ENCODE measurements at regions not wholly inside any gene's neighbourhood (a gene's known extent, or its start where the extent isn't known, plus 50 kb on each side); places are given as distances from the start of the nearest gene placed in this dataset.
"Not testable (repeated sequence)": the region's sequence is repeated elsewhere in the genome, so short reads cannot be mapped to it uniquely, and the experiment has no call there.

GRCh38 chr11:34745195-34745594 lies 124.3 kb downstream of the EHF start:
- ATAC-seq (replicated peaks; ENCODE audit: extremely low read depth, poor library complexity, severe bottlenecking) (no peak), DNase-seq (ENCODE audit: low spot score in 2 of 2) (no peak)
- Mint-ChIP-seq H3K9me3 (no peaks in the 10 kb centered on the region), H3K4me3 (no peak overlapping the region), H3K27ac (ENCODE audit: low read depth) (no peak overlapping the region), H3K4me1 (no peaks in the 10 kb centered on the region), H3K36me3 (ENCODE audit: insufficient read depth) (no peaks in the 10 kb centered on the region), H3K27me3 (peaks cover 59% of the 10 kb centered on the region)

- Mint-ChIP-seq H3K4me3 (no peak overlapping the region), H3K4me1 (no peaks in the 10 kb centered on the region), H3K9me3 (no peaks in the 10 kb centered on the region), H3K27me3 (peaks cover 59% of the 10 kb centered on the region), H3K36me3 (ENCODE audit: insufficient read depth) (no peaks in the 10 kb centered on the region), H3K27ac (ENCODE audit: low read depth) (no peak overlapping the region)
- DNase-seq (ENCODE audit: low spot score in 2 of 2) (no peak), ATAC-seq (replicated peaks; ENCODE audit: extremely low read depth, poor library complexity, severe bottlenecking) (no peak)
Measured at GRCh38 chr11:34744511-34744910, 123.6 kb downstream of the EHF start.

GRCh38 chr11:34738237-34738636 lies 117.3 kb downstream of the EHF start:
- no peak for ATAC-seq (replicated peaks; ENCODE audit: extremely low read depth, poor library complexity, severe bottlenecking)
- no peak for DNase-seq (ENCODE audit: low spot score in 2 of 2)
- Mint-ChIP-seq H3K4me3 (no peak overlapping the region), H3K4me1 (no peaks in the 10 kb centered on the region), H3K27me3 (peaks cover 89% of the 10 kb centered on the region), H3K9me3 (no peaks in the 10 kb centered on the region), H3K27ac (ENCODE audit: low read depth) (no peak overlapping the region), H3K36me3 (ENCODE audit: insufficient read depth) (no peaks in the 10 kb centered on the region)

GRCh38 chr11:34732831-34733230 lies 111.9 kb downstream of the EHF start:
- H3K9me3 Mint-ChIP-seq, result no peaks in the 10 kb centered on the region
- DNase-seq (ENCODE audit: low spot score in 2 of 2) (no peak), ATAC-seq (replicated peaks; ENCODE audit: extremely low read depth, poor library complexity, severe bottlenecking) (no peak)
- H3K27ac Mint-ChIP-seq (ENCODE audit: low read depth), result no peak overlapping the region
- no peak overlapping the region for H3K4me3 Mint-ChIP-seq
- H3K27me3 Mint-ChIP-seq, result peaks cover 88% of the 10 kb centered on the region
- peaks cover 11% of the 10 kb centered on the region for H3K4me1 Mint-ChIP-seq
- H3K36me3 Mint-ChIP-seq (ENCODE audit: insufficient read depth), result no peaks in the 10 kb centered on the region

GRCh38 chr11:34731603-34732002 lies 110.7 kb downstream of the EHF start:
- no peak overlapping the region for H3K27ac Mint-ChIP-seq (ENCODE audit: low read depth)

GRCh38 chr11:34730544-34731295 lies 109.8 kb downstream of the EHF start:
- Mint-ChIP-seq H3K27me3 (peaks cover 81% of the 10 kb centered on the region), H3K9me3 (no peaks in the 10 kb centered on the region), H3K27ac (ENCODE audit: low read depth) (no peak overlapping the region), H3K4me1 (peaks cover 28% of the 10 kb centered on the region), H3K36me3 (ENCODE audit: insufficient read depth) (peaks cover 2% of the 10 kb centered on the region), H3K4me3 (no peak overlapping the region)
- no peak for DNase-seq (ENCODE audit: low spot score in 2 of 2)
- ATAC-seq (replicated peaks; ENCODE audit: extremely low read depth, poor library complexity, severe bottlenecking), result no peak

More at GRCh38 chr11:34731603-34732002, 110.7 kb downstream of the EHF start:
- DNase-seq (ENCODE audit: low spot score in 2 of 2) (no peak), ATAC-seq (replicated peaks; ENCODE audit: extremely low read depth, poor library complexity, severe bottlenecking) (no peak)
- Mint-ChIP-seq H3K4me3 (no peak overlapping the region), H3K9me3 (no peaks in the 10 kb centered on the region), H3K36me3 (ENCODE audit: insufficient read depth) (no peaks in the 10 kb centered on the region), H3K27me3 (peaks cover 81% of the 10 kb centered on the region), H3K4me1 (peaks cover 23% of the 10 kb centered on the region)

- Mint-ChIP-seq H3K36me3 (ENCODE audit: insufficient read depth) (peaks cover 2% of the 10 kb centered on the region), H3K27me3 (peaks cover 83% of the 10 kb centered on the region), H3K27ac (ENCODE audit: low read depth) (no peak overlapping the region), H3K4me1 (peaks cover 28% of the 10 kb centered on the region), H3K9me3 (peaks cover 9% of the 10 kb centered on the region), H3K4me3 (no peak overlapping the region)
- DNase-seq (ENCODE audit: low spot score in 2 of 2), result no peak
- no peak for ATAC-seq (replicated peaks; ENCODE audit: extremely low read depth, poor library complexity, severe bottlenecking)
Measured at GRCh38 chr11:34728609-34729008, 107.7 kb downstream of the EHF start.

- ATAC-seq (replicated peaks; ENCODE audit: extremely low read depth, poor library complexity, severe bottlenecking) (peak; percentile 64), DNase-seq (ENCODE audit: low spot score in 2 of 2) (no peak)
- H3K9me3 Mint-ChIP-seq, result peaks cover 17% of the 10 kb centered on the region
- H3K27me3 Mint-ChIP-seq, result peaks cover 81% of the 10 kb centered on the region
- H3K4me3 Mint-ChIP-seq, result no peak overlapping the region
- H3K4me1 Mint-ChIP-seq, result peaks cover 28% of the 10 kb centered on the region
- H3K36me3 Mint-ChIP-seq (ENCODE audit: insufficient read depth), result peaks cover 2% of the 10 kb centered on the region
- H3K27ac Mint-ChIP-seq (ENCODE audit: low read depth), result no peak overlapping the region
Measured at GRCh38 chr11:34727228-34727737, 106.4 kb downstream of the EHF start.

GRCh38 chr11:34724973-34725372 lies 104.1 kb downstream of the EHF start:
- H3K27me3 Mint-ChIP-seq, result peaks cover 58% of the 10 kb centered on the region
- H3K9me3 Mint-ChIP-seq, result peaks cover 17% of the 10 kb centered on the region
- DNase-seq (ENCODE audit: low spot score in 2 of 2) (no peak), ATAC-seq (replicated peaks; ENCODE audit: extremely low read depth, poor library complexity, severe bottlenecking) (no peak)
- peaks cover 28% of the 10 kb centered on the region for H3K4me1 Mint-ChIP-seq
- H3K36me3 Mint-ChIP-seq (ENCODE audit: insufficient read depth), result peaks cover 2% of the 10 kb centered on the region
- no peak overlapping the region for H3K4me3 Mint-ChIP-seq
- H3K27ac Mint-ChIP-seq (ENCODE audit: low read depth), result no peak overlapping the region

GRCh38 chr11:34721646-34722045 lies 100.8 kb downstream of the EHF start:
- H3K36me3 Mint-ChIP-seq (ENCODE audit: insufficient read depth), result peaks cover 2% of the 10 kb centered on the region
- DNase-seq (ENCODE audit: low spot score in 2 of 2), result no peak
- peaks cover 6% of the 10 kb centered on the region for H3K4me1 Mint-ChIP-seq
- ATAC-seq (replicated peaks; ENCODE audit: extremely low read depth, poor library complexity, severe bottlenecking), result no peak
- H3K27me3 Mint-ChIP-seq, result peaks cover 36% of the 10 kb centered on the region
- H3K9me3 Mint-ChIP-seq, result peaks cover 17% of the 10 kb centered on the region
- H3K27ac Mint-ChIP-seq (ENCODE audit: low read depth), result no peak overlapping the region
- H3K4me3 Mint-ChIP-seq, result no peak overlapping the region

GRCh38 chr11:34719303-34719848 lies 98.5 kb downstream of the EHF start:
- Mint-ChIP-seq H3K9me3 (peaks cover 14% of the 10 kb centered on the region), H3K27ac (ENCODE audit: low read depth) (no peak overlapping the region), H3K36me3 (ENCODE audit: insufficient read depth) (no peaks in the 10 kb centered on the region), H3K27me3 (peaks cover 26% of the 10 kb centered on the region), H3K4me1 (no peaks in the 10 kb centered on the region), H3K4me3 (no peak overlapping the region)
- ATAC-seq (replicated peaks; ENCODE audit: extremely low read depth, poor library complexity, severe bottlenecking), result no peak
- DNase-seq (ENCODE audit: low spot score in 2 of 2), result no peak

- not testable (repeated sequence) for ATAC-seq (replicated peaks; ENCODE audit: extremely low read depth, poor library complexity, severe bottlenecking); H3K4me1 Mint-ChIP-seq; DNase-seq (ENCODE audit: low spot score in 2 of 2); H3K27ac Mint-ChIP-seq (ENCODE audit: low read depth); H3K4me3 Mint-ChIP-seq; H3K36me3 Mint-ChIP-seq (ENCODE audit: insufficient read depth)
- peaks cover 15% of the 10 kb centered on the region for H3K9me3 Mint-ChIP-seq
- H3K27me3 Mint-ChIP-seq, result peaks cover 16% of the 10 kb centered on the region
Measured at GRCh38 chr11:34713631-34714030, 92.7 kb downstream of the EHF start.
